ENCODE measurements at regions not wholly inside any gene's neighbourhood (a gene's known extent, or its start where the extent isn't known, plus 50 kb on each side); places are given as distances from the start of the nearest gene placed in this dataset.
A peak's percentile ranks its signal among the peaks of the same experiment; 100 is the strongest.
"Not testable (repeated sequence)": the region's sequence is repeated elsewhere in the genome, so short reads cannot be mapped to it uniquely, and the experiment has no call there.

DNA sequence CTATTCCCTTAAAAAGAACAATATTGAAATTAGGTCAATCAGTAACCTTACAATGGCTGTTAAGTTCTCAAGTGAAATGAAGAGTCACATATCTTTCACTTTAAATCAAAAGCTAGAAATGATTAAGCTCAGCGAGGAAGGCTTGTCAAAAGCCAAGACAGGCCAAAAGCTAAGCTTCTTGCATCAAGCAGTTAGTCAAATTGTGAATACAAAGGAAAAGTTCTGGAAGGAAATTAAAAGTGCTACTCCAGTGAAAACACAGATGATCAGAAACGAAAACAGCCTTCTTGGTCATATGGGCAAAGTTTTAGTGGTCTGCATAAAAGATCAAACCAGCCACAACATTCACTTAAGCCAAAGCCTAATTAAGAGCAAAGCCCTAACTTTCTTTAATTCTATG lies 402.6 kb upstream of the ZEB2 start:
- TF ChIP-seq, protein P1, sequence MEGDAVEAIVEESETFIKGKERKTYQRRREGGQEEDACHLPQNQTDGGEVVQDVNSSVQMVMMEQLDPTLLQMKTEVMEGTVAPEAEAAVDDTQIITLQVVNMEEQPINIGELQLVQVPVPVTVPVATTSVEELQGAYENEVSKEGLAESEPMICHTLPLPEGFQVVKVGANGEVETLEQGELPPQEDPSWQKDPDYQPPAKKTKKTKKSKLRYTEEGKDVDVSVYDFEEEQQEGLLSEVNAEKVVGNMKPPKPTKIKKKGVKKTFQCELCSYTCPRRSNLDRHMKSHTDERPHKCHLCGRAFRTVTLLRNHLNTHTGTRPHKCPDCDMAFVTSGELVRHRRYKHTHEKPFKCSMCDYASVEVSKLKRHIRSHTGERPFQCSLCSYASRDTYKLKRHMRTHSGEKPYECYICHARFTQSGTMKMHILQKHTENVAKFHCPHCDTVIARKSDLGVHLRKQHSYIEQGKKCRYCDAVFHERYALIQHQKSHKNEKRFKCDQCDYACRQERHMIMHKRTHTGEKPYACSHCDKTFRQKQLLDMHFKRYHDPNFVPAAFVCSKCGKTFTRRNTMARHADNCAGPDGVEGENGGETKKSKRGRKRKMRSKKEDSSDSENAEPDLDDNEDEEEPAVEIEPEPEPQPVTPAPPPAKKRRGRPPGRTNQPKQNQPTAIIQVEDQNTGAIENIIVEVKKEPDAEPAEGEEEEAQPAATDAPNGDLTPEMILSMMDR (conservative IDR thresholded peaks at IDR 0.05; ENCODE audit: low read length), result no peak
- H3K4me3 ChIP-seq (ENCODE audit: low read length), result no peak overlapping the region
- no peak for DNase-seq (ENCODE audit: low read depth)

DNA sequence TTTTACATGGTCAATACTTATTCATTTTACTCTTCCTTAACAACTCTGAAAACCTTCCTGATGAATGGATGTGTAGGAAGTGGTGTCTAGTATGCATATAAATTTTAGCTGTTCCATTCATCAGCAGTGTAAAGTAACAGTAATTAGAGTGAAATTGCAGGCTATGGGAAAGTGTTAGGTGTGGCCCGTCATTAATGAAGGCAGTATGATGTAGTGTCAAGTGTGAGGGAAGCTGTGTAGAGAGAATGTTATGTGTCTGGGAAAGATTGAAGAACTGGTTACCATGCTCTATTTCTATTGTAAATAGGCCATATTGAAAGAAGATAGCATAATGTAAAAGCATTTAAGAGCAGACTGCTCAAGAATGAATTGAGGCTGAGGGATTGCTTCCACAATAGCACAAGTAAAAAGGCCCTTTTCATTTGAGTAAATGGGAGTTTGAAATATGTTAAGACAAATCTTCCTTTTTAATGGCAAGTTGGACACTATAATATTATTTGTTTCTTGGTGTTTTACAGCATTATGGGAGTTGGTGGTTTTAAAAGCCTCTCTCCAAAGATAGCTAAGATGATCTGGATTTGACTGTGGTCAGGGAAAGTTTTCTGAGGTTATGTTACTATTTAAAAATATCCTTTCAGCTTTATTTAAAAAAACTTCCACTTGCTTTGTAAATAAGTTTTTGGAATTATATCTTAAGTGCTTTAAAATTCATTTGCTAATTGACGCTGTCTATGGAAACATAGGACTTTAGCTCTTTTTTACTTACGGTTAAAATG lies 401.0 kb upstream of the ZEB2 start:
- TF ChIP-seq, protein P1 (conservative IDR thresholded peaks at IDR 0.05; ENCODE audit: low read length), result no peak
- DNase-seq (ENCODE audit: low read depth), result no peak
- no peak overlapping the region for H3K4me3 ChIP-seq (ENCODE audit: low read length)

DNA sequence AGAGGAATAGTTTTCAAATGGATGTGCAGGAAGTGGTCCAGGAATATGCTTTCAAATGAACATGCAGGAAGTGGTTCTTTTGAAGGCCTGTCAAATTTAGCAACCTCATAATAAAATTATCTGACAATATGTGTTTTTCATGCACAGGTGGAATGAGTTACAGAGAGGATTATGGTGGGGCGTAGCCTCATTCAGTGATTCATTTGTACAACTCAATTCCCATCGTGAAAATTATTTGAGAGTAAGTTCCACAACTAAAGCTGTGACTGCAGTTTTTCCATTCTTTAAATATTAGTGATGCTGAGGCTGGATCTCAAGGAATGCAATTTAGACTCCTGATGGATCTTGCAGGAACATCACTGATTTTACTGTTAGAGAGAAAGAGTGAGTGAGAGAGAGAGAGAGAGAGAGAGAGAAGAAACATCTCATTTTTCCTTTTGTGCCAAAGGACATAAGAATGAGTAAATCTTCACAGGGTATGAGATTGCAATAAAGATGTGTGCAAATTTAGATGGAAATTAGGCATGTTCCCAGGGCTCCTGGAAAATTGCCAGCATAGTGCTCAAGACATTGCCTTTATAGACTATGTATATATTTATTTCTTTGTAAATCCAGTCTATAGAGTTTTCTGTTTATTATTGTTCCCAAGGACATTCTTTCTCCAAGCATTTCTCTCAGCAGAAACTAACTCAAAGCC lies 394.9 kb upstream of the ZEB2 start:
- TF ChIP-seq, protein P1 (conservative IDR thresholded peaks at IDR 0.05; ENCODE audit: low read length), result 0 out of 2 replicates have a peak, but pooled peaks have one; percentile 1

DNA sequence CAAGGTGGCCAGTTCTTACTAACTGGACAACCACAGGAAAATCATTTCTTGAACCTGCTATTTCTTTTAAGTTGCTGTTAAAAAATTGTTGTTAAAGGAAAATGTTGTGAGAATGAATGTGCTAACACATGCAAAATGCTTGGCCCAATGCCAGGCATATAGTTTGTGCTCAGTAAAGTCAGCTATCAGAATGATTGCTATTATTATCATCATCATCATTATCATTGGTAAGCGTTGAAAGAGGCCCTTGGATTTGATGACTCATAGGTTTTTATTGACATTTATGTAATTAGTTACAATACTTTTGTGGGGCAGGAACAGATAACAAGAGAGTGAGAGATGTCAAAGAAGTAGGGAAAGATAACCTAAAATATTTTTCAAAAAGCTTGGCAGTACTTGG lies 394.2 kb upstream of the ZEB2 start:
- DNase-seq (ENCODE audit: low read depth), result no peak
- TF ChIP-seq, protein P1 (conservative IDR thresholded peaks at IDR 0.05; ENCODE audit: low read length), result no peak
- H3K4me3 ChIP-seq (ENCODE audit: low read length), result no peak overlapping the region

More for the DNA sequence above, 394.9 kb upstream of the ZEB2 start:
- peak; percentile 86 for DNase-seq (ENCODE audit: low read depth)
- no peak overlapping the region for H3K4me3 ChIP-seq (ENCODE audit: low read length)

DNA sequence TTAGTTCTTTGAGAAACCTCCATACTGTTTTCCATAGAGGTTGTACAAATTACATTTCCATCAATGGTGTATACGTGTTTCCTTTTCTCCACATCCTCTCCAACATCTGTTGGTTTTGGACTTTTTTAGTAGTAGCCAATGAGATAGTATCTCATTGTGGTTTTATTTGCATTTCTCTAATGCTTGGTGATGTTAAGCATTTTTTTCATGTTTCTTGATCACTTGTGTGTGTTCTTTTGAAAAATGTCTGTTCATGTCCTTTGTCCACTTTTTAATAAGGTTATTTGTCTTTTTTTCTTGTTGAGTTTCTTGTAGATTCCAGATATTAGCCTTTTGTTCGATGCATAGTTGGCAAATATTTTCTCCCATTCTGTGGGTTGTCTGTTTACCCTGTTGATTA lies 392.3 kb upstream of the ZEB2 start:
- DNase-seq (ENCODE audit: low read depth), result peak; percentile 13
- H3K4me3 ChIP-seq (ENCODE audit: low read length), result no peak overlapping the region
- TF ChIP-seq, protein P1 (conservative IDR thresholded peaks at IDR 0.05; ENCODE audit: low read length), result no peak

DNA sequence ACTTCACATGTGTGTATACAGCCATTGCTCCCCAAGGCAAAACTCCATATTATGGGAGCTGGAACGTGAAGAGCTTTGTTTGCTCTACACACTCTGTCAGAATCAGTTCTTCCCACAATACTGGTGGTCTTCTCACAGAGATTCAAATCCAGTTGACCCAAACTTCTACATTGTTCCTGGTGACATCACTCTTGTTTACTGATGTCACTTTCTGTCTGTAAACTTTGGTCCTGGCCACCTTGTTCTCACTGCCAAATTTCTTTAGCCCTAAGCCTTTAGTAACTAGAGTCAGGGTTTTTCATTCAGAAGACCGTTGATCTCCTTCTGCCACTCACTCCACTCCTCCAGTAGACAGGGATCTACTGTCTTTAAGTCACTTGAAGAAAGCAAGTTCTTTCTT lies 386.0 kb upstream of the ZEB2 start:
- TF ChIP-seq, protein P1 (conservative IDR thresholded peaks at IDR 0.05; ENCODE audit: low read length), result no peak
- no peak for DNase-seq (ENCODE audit: low read depth)

DNA sequence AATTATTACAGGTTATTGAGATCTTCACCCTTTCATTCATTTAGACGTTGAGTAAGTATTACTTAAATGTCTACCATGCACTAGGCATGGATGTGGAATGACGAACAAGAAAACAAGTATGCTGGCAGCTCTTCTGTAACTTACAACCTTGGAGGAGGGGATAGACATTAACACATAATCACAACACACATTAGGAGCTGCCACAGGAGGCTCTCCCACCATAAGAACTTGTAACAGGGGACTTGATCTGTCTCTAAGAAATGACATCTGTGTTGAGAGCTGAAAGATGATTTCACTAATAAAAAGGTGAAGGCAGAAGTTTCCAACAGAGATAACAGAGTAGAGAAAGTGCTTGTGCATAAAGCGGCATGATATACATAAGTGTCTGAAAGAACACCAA lies 384.7 kb upstream of the ZEB2 start:
- no peak overlapping the region for H3K4me3 ChIP-seq (ENCODE audit: low read length)
- no peak for DNase-seq (ENCODE audit: low read depth)
- TF ChIP-seq, protein P1 (conservative IDR thresholded peaks at IDR 0.05; ENCODE audit: low read length), result no peak

More for the DNA sequence above, 386.0 kb upstream of the ZEB2 start:
- H3K4me3 ChIP-seq (ENCODE audit: low read length), result no peak overlapping the region

DNA sequence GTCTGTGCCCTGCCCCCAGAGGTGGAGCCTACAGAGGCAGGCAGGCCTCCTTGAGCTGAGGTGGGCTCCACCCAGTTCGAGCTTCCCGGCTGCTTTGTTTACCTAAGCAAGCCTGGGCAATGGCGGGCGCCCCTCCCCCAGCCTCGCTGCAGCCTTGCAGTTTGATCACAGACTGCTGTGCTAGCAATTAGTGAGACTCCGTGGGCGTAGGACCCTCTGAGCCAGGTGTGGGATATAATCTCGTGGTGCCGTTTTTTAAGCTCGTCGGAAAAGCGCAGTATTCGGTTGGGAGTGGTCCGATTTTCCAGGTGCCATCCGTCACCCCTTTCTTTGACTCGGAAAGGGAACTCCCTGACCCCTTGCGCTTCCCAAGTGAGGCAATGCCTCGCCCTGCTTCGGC lies 383.1 kb upstream of the ZEB2 start:
- not testable (repeated sequence) for H3K4me3 ChIP-seq (ENCODE audit: low read length); DNase-seq (ENCODE audit: low read depth)

DNA sequence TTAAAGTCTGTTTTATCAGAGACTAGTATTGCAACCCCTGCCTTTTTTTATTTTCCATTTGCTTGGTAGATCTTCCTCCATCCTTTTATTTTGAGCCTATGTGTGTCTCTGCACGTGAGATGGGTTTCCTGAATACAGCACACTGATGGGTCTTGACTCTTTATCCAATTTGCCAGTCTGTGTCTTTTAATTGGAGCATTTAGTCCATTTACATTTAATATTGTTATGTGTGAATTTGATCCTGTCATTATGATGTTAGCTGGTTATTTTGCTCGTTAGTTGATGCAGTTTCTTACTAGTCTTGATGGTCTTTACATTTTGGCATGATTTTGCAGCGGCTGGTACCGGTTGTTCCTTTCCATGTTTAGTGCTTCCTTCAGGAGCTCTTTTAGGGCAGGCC lies 381.5 kb upstream of the ZEB2 start:
- not testable (repeated sequence) for H3K4me3 ChIP-seq (ENCODE audit: low read length); DNase-seq (ENCODE audit: low read depth)
